ENCODE measurements at regions not wholly inside any gene's neighbourhood (a gene's known extent, or its start where the extent isn't known, plus 50 kb on each side); places are given as distances from the start of the nearest gene placed in this dataset.
"Not testable (repeated sequence)": the region's sequence is repeated elsewhere in the genome, so short reads cannot be mapped to it uniquely, and the experiment has no call there.

- DNase-seq (ENCODE audit: low read depth in 2 of 3, low spot score in 2 of 3), result no peak
Measured at GRCh38 chr6:14472986-14473337, 355.4 kb downstream of the CD83 start.

GRCh38 chr6:14474816-14475215 lies 357.2 kb downstream of the CD83 start:
- no peak for DNase-seq (ENCODE audit: low read depth in 2 of 3, low spot score in 2 of 3)

GRCh38 chr6:14475306-14475705 lies 357.7 kb downstream of the CD83 start:
- DNase-seq (ENCODE audit: low read depth in 2 of 3, low spot score in 2 of 3), result no peak

- DNase-seq (ENCODE audit: low read depth in 2 of 3, low spot score in 2 of 3), result no peak
Measured at GRCh38 chr6:14476793-14477531, 359.4 kb downstream of the CD83 start.

GRCh38 chr6:14477559-14477958 lies 360.0 kb downstream of the CD83 start:
- no peak for DNase-seq (ENCODE audit: low read depth in 2 of 3, low spot score in 2 of 3)

- no peak for DNase-seq (ENCODE audit: low read depth in 2 of 3, low spot score in 2 of 3)
Measured at GRCh38 chr6:14478381-14479225, 361.0 kb downstream of the CD83 start.

- not testable (repeated sequence) for DNase-seq (ENCODE audit: low read depth in 2 of 3, low spot score in 2 of 3)
Measured at GRCh38 chr6:14481946-14482345, 364.4 kb downstream of the CD83 start.

- DNase-seq (ENCODE audit: low read depth in 2 of 3, low spot score in 2 of 3), result no peak
Measured at GRCh38 chr6:14487625-14488024, 370.1 kb downstream of the CD83 start.

- no peak for DNase-seq (ENCODE audit: low read depth in 2 of 3, low spot score in 2 of 3)
Measured at GRCh38 chr6:14488180-14488579, 370.6 kb downstream of the CD83 start.

GRCh38 chr6:14489445-14489844 lies 371.9 kb downstream of the CD83 start:
- DNase-seq (ENCODE audit: low read depth in 2 of 3, low spot score in 2 of 3), result no peak

- no peak for DNase-seq (ENCODE audit: low read depth in 2 of 3, low spot score in 2 of 3)
Measured at GRCh38 chr6:14498748-14499147, 381.2 kb downstream of the CD83 start.

GRCh38 chr6:14499309-14499708 lies 381.7 kb downstream of the CD83 start:
- DNase-seq (ENCODE audit: low read depth in 2 of 3, low spot score in 2 of 3), result no peak

- no peak for DNase-seq (ENCODE audit: low read depth in 2 of 3, low spot score in 2 of 3)
Measured at GRCh38 chr6:14499841-14500240, 382.3 kb downstream of the CD83 start.

- DNase-seq (ENCODE audit: low read depth in 2 of 3, low spot score in 2 of 3), result no peak
Measured at GRCh38 chr6:14500809-14501208, 383.2 kb downstream of the CD83 start.

- no peak for DNase-seq (ENCODE audit: low read depth in 2 of 3, low spot score in 2 of 3)
Measured at GRCh38 chr6:14501240-14501639, 383.7 kb downstream of the CD83 start.

- no peak for DNase-seq (ENCODE audit: low read depth in 2 of 3, low spot score in 2 of 3)
Measured at GRCh38 chr6:14501914-14502313, 384.3 kb downstream of the CD83 start.

GRCh38 chr6:14502551-14502950 lies 385.0 kb downstream of the CD83 start:
- no peak for DNase-seq (ENCODE audit: low read depth in 2 of 3, low spot score in 2 of 3)

GRCh38 chr6:14505401-14505800 lies 387.8 kb downstream of the CD83 start:
- no peak for DNase-seq (ENCODE audit: low read depth in 2 of 3, low spot score in 2 of 3)

GRCh38 chr6:14506656-14507246 lies 389.2 kb downstream of the CD83 start:
- DNase-seq (ENCODE audit: low read depth in 2 of 3, low spot score in 2 of 3), result no peak

- DNase-seq (ENCODE audit: low read depth in 2 of 3, low spot score in 2 of 3), result no peak
Measured at GRCh38 chr6:14509120-14509519, 391.5 kb downstream of the CD83 start.

GRCh38 chr6:14510038-14510437 lies 392.5 kb downstream of the CD83 start:
- no peak for DNase-seq (ENCODE audit: low read depth in 2 of 3, low spot score in 2 of 3)

- no peak for DNase-seq (ENCODE audit: low read depth in 2 of 3, low spot score in 2 of 3)
Measured at GRCh38 chr6:14511061-14511586, 393.6 kb downstream of the CD83 start.
